Renal cortical epithelial cell (primary cell): ENCODE measurements at regions not wholly inside any gene's neighbourhood (a gene's known extent, or its start where the extent isn't known, plus 50 kb on each side); places are given as distances from the start of the nearest gene placed in this dataset.

Experiments used
- DNase-seq: peaks from one replicate; pipeline ENCODE4 v3.0.0-alpha.2; 2011; ENCODE audit warnings: low read depth

DNA sequence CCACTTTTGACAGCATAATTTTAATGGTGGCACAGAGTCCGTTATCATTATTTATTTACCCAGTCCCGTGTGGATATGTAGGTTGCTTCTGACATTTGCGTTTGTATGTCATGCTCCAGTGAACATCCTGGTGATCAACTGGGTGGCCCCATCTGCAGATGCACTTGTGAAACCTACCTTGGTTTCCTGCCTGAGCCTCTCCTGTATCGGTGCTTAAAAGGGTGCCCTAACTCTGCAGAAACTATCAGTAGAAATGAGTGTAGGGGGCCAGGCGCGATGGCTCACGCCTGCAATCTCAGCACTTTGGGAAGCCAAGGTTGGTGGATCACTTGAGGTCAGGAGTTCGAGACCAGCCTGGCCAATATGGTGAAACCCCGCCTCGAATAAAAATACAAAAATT is 92.1 kb upstream of the IER5L start:
- DNase-seq, result no peak

DNA sequence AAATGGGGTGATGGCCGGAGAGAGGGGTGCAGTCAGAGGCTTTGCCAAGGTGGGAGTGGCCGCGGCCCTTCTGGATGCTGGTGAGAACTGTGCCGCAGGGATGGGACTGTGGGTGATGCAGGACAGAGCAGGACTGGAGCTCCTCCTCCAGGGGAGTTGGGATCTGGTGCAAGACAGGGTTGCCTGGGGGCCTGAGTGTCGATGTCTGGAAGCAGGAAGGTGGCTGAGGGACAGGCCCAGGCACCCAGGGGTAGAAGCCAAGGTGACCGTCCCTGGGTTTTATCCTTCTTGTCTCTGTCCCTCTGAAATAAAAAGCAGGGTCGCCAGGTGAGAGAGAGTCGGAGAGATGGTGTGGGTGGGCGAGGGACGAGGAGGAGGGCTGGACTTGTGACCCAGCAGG is 89.1 kb upstream of the IER5L start:
- DNase-seq, result no peak

DNA sequence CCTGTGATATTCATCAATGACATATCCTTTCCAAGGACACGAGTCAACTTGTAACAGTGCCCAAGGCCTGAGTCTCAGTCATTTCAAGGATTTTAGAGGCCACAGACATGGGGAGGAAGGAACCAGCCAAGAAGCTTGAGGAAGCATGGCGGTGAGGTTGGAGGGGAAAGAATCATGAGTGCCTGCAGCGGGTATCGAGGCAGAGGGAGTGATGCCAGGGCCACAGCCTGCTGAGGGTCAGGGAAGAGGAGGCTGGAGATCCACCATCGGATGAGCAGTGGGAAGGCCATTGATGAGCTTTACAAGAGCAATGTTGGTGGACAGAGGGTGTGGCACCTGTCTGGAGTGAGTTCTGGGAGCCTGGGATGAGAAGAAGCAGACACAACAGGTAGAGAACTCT is 88.5 kb upstream of the IER5L start:
- no peak for DNase-seq

DNA sequence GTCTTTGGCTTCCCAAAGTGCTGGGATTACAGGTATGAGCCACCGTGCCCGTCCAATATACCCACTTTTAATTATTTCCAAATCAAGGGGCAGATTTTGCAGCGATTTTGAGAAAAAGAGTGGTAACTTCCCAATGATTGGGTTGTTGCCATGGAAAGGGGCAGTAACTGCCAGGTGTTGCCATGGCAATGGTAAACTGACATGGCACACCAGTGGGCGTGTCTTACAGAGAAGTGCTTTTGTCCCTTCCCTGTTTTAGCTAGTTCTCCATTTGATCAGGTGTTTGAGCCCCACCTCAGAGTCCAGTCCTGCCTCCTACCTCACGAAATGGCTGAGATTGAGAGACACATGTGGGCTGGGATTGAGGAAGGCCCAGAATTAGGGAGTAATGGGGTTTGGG is 86.3 kb upstream of the IER5L start:
- DNase-seq, result no peak

DNA sequence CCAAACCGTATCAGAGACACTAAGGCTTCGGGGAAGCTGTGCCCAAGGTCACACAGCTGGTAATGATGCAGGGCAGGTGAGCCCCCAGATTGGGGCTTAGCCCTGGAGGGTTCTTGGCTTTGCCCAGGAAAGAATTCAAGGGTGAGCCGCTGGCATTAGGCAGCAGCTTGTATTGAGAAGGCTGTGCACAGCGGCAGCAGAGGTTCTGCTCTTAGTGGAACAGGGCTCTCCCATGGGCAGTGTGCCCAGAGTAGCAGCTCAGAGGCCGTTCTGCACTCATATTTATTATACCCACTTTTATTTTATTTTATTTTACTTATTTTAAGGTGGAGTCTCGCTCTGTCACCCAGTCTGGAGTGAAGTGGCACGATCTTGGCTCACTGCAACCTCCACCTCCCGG is 85.8 kb upstream of the IER5L start:
- DNase-seq, result no peak

DNA sequence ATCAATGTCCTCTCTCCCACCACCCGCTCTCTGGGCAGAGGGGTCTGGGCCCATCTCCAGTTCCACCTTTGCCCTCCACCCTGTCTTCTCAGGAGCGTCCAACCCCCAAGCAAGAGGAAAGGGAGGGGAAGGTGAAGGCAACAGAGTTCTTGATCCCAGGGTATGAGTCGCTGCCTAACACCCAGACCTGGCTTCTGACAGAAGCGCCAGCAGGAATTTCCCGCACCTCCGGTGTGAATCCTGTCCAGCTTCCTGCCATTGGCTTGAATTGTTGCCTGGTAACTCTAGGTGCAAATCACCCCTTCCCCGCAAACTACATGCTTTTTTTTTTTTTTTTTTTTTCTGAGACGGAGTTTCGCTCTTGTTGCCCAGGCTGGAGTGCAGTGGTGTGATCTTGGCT is 84.2 kb upstream of the IER5L start:
- DNase-seq, result peak; percentile 34

DNA sequence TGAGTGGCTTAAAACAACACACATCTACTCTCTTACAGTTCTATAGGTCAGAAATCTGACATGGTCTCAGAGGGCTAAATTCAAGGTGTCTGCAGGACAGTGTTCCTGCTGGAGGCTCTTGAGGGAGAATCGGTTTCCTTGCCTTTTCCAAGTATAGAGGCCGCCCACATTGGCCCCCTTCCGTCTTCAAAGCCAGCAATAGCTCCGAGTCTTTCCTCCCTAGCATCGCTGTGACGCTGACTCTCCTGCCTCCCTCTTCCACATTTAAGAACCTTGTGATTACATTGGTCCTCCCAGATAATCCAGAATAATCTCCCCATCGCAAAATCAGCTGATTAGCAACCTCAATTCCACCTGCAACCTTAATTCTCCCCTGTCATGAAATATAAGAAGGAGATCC is 81.3 kb upstream of the IER5L start:
- no peak for DNase-seq

DNA sequence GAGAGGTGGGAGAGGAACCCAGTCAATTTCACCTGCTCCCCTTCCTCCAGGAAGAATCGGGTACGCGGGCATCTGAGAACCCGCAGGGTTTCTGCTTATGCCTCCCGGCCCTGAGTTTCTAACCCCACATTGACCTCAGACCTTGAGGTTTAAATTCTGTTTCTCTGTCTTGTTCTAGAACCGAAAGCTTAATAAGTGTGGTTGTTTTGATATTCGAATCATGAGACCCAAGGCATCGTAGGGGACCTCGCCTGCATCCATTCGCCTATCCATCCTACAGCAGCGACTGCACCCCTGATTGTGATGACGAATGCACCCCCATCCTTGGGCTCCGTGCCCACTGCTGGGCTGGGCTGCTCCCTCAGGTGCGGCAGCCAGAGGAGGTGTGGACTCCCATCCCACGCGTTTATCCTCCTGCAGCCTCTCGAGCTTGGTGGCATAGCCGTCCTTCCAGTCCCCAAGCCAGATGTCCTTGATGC is 80.8 kb upstream of the IER5L start:
- no peak for DNase-seq

DNA sequence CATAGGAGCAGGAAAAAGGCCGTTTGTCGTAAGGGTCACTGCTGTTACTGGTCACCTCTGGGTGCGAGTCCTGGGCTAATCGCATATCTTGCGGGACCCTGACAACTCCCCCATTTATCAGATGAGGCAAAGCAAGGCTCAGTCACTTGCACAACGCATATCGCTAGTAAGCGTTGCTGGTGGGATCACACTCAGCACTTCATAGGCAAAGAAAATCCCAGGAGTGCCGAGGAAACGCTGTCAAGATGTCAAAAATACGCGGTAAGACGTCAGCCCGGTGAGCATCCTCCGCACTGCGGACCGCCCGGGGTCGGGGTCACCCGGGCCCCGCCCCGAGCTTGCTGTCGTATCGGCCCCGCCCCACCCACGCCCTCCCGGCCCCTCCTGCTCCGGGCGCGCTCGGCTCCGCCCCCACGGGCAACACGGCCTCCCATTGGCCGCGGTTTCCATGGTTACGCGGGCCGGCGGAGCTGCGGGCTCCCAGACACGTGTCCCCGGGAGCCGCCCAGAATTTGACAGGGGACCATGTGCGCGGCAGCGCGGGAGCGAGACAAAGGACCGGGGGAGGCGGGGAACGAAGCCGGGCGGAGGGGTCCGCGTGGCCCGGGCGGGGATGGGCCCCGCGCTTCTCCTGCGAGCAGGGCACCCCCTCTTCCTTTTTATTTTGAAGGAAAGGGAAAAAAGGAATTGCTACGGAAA is 80.2 kb upstream of the IER5L start:
- DNase-seq, result peak; percentile 50

DNA sequence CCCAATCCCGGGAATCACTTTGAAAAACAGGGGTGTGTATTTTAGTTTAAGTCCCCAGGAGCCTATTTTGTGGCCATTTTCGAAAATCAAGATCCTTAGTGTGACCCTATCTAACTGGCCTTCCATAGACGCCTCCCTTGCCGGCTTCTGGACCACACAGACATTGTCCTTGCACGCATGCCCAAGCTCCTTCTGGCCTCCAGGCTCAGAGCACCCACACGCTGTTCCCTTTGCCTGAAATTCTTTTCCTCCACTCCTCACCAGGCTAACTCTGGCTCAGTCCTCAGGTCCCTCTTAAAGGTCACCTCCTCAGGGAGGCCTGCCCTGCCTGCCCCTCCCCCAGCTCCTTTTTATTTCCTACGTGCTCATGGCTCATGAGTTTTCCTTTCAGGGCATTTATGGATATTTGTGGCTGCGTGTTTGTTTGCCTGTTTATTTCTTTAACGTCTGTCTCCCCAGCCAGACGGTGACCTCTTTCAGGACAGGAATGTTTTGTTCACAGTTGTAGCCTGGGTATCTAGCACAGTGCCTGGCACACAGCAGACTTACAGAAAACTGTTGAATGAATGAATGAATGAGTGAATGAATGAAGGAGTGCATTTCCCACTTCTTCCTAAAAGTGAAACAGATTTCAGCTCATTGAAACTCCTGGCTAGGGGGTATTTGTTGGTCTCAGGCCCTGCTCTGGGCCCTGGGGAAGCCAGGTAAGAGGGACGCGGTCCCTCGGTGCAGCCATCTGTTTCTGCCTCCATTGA is 79.1 kb upstream of the IER5L start:
- no peak for DNase-seq

DNA sequence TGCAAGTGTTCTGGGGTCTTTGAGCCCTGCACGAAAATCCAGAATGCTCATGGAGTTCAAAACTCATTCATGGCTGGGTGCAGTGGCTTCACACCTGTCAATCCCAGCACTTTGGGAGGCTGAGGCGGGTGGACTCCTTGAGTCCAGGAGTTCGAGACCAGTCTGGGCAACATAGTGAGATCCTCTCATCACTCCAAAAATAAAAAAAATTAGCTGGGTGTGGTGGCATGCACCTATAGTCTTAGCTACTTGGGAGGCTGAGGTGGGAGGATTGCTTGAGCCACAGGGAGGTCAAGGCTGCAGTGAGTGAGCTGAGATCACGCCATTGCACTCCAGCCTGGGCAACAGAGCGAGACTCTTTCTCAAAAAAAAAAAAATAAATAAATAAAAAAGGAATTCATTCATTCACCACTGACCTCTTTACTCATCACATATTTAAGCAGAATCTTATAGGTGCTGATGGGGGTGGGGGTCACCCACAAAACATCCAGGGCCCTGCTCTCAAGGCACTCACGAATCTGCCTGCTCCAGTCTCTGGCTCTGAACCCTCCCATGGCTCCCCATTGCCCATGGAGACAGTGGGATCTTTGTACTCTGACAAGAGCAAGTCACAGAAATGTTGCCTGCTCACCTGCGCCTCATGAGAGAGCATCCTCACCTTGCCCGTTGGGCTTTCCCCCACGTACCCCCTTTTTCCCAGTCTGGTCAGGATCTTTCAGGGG is 76.7 kb upstream of the IER5L start:
- no peak for DNase-seq

DNA sequence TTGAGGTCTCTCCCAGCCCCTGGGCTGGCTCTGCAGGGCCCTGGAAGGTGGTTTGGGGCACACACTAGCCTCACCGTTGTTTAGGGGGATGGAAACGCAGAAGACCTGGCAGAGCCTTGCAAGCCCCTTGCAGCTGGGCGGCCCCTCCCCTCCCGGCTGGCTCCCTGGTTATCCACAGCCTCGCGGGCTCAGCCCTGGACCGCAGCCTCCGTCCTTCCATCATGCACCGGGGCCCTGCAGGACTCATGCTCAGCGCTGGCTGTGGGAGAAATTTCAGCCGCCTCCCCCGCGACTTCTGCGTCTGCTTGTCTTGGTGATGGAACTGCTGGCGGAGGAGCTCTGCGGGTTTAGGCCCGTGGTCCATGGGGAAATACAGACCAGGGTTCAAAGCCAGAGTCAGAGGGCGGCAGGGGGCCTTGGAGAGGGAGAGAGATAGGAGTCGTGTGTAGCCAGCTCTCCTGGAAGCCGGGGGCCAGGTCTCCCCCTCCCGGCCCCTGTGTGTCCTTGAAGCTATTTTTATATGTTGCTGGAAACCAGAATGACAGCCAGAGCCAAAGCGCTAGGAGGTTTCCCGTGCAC is 75.8 kb upstream of the IER5L start:
- no peak for DNase-seq

DNA sequence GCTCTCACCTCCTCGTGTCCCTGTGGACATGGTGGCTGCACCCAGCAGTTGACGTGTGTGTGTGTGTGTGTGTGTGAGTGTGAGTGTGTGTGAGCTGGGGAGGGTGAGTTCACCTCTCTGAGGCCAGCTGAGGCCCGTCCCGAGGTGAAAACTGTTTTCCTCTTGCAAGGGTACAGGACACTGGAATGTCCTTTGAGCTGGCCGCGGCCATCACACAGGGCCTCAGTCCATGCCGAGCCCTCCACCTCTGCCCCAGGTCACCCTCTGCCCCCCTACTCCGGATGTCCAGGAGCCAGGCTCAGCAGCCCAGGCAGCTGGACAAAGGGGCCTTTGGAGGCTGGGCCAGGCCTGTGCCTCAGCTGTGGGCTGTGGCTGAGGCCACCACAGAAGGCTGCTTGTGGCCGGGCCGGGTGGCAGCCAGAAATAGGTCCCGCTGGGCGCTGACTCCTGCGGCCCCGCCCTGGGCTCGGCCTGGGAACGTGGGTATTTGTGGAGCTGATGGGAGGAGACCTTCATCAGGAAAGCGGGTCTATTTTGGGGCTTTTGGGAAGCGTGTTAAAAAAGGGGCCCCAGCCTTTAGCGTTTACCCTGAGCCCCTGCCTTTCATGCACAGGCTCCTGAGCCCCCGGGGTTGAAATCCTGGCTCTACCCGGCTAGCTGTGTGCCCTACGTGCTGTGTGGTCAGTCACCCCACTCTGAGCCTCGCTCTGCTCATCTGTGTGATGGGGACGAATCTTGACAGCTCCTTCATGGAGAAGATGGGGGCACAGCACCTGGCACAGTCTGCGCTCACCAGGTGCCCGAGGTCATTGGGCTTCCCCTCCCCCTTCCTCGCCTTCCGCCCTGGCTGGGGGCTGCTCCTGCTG is 75.1 kb upstream of the IER5L start:
- DNase-seq, result no peak

DNA sequence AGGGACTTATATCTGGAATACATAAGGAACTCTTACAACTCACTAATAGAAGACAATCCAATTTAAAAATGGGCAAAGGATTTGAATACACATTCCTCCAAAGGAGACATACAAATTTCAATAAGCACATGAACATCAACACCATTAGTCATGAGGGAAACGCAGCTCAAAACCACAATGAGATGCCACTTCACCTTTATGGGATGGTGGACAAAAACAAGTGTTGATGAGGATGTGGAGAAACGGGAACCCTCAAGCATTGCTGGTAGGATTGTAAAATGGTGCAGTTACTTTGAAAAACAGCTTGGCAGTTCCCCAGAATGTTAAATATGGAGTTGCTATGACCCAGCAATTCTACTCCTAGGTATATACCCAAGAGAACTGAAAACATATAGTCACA is 72.7 kb upstream of the IER5L start:
- DNase-seq, result peak; percentile 54

DNA sequence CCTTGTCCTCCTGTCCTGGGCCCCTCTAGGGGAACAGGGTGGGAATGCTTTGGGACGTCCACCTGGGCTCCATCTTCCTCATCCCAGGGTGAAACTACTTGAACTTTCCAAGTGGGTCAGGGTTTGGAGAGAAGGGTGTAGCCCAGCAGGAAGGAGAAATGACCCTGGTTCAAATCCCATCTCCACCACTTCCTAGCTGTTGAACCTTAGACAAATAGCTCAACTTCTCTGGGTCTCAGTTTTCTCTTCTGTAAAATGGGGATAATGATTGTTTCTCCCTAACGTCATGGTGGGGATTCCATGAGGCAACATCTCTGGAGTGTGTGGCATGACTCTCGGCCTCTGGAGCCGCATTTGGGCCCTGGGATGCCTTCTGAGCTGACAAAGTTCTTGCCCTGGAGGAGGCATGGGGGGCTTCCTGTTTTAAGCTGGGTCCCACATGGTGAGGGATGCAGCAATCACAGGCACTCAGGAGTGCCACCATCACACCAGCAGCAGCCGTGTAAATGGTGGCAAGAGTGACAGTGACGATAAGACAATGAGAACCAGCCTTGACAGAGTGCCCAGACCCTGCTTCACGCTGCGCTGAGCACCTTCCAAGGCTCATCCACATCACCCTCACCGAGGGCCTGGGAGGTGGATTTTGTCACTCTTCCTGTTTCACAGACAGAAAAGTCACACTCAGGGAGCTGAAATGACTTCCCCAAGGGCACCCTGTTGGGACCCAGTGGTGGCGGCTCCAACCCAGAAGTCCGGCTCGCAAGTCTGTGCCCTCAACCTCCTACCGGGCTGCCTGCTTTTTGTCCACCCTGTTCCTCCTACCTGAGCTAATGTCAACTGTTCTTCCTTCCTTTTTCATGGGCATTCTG is 69.5 kb upstream of the IER5L start:
- DNase-seq, result no peak

DNA sequence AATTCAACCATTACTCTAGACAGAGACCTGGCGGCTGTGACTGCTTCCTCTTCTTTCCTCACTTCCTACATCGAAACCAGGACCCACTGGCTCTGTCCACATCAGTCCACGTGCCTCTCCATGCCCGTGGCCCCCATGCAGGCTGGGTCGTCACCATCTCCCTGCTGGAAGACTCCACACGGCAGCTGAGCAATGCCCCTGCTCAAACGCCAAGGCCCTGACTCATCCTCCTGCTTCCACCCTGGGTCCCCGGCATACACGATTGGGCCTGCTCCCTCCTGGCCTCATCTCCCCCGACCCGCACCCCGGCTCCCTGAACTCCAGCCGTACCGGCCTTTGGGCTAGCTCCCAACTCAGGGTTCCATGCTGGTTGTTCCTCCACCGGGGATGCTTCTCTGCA is 67.2 kb upstream of the IER5L start:
- DNase-seq, result peak; percentile 31

DNA sequence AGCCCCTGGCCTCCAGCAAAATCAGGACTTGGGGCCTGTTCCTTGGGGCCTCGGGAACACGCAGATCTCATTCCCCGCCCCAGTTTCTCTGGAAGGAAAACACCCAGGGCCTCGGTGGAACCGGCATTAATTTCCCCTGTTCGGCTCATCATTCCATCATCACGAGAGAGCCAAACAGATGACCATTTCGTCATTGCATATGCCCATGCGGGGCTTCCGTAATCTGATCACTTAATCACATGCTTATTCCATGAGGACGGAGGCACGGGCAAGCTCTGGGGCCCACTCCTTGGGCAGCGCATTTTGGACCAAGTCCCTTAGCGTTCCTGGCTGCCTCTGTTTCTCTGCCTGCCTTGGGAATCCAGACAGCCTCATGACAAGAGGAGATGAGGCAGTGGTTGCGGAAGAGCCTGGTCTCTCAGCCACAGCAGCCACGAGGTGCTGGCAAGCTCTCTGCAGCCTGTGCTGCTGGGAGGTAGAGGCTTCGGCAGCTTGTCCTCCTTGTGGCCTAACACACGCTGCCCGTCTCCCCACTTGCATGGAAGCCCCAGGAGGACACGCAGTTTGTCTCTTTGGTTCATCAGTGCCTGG is 65.0 kb upstream of the IER5L start:
- no peak for DNase-seq

DNA sequence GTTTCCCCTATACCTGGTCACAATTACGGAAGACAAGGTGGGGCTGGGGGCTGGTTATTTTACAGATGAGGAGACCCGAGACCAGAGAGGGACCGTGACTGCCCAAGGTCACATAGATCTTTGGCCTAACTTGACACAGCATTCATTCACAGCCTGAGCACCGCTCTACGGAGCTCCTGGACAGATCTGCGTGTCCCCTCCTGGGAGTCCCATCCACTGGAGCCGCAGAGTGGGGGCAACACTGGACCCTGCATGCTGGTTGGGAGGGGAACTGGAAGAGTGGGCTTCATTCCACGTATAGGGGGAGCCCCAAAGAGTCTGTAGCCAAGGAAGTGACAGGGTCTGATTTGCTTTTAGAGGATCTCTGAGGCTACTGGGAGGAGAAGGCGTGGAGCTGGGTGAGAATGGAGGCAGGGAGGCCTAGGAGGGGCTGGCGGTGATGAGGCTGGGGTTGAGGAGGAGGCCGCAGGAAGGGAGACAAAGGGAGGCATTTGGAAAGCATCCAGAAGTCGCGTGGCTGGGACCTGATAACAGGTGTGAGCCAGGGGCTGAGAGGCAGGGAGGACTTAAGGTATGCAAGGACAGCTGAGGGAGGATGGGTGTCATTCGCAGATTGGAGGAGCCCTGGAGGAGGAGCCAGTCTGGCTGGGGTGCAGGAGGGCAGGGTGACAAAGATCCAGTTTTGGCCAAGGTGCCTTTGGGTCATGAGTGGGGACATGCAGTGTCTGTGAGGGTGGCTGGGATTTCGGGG is 64.3 kb upstream of the IER5L start:
- no peak for DNase-seq

DNA sequence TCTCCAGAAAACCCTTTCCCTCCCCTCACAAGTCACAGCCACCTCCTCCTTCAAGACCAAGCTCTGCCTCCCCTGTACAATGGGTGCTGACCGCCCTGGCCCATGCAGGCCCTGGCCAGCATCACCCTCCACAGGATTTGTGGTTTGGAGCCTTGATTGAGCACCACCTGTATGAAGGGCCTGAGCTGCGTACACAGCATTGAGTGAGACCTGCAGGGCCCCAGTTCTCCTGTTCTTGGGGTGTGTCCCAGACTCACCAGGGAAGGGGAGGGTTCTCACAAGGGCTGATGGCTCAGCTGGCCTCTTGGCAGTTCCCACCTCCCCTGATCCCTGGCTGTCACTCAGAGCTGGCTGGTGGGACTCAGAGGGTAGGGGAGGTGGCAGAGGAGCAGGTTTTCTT is 63.7 kb upstream of the IER5L start:
- no peak for DNase-seq
